Skin of body (tissue), 1 donor: ENCODE measurements at regions not wholly inside any gene's neighbourhood (a gene's known extent, or its start where the extent isn't known, plus 50 kb on each side); places are given as distances from the start of the nearest gene placed in this dataset.

ENCODE experiments used
- DNase-seq: peaks from one replicate; lab custom pipeline; 2025; lab: John Stamatoyannopoulos, UW

DNA sequence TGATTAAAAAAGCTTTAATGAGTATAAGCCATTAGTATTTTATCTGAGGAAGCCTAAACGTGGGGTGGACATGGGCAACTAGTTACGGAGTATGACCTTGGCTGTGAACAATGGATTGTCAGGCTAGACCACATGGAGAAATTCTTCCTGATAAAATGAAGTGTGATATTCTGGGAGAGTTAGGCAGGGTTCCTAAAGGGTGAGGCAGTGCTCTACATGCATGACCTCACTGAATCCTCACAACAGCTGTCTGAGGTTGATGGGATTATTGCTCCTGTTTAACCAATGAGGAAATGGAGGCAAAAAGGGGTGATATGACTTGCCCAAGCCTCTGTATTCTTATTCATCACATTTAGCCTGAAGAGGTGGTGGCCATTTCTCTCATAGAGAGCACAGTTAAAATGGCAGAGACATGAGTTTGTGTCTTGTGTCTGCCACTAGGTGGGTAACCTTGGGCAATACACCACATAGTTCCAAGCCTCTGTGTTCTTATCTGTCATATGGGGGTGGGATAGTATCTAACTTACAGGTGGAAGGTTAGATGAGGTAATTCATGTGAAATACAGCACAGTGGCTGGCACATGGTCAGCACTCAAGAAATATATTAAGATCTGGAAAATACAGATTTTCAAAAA is 96.1 kb upstream of the NR3C1 start:
- DNase-seq = peak; percentile 6

DNA sequence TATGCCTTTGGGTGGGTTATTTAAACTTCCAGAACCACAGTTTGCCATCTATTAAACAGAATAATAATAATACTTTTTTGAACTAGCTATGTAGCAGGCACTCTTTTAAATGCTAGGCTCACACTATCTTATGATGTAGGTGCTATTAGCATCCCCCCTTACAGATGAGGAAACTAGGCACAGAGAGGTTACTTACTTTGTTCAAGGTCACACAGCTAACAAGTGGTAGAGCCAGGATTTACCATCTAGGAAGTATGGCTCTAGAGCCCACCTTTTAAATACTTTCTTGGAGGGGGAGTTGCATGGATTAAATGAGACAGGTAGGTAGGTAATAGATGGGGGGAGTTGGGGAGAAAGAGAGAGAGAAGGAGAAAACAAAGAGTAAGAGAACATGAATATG is 95.3 kb upstream of the NR3C1 start:
- DNase-seq = no peak

DNA sequence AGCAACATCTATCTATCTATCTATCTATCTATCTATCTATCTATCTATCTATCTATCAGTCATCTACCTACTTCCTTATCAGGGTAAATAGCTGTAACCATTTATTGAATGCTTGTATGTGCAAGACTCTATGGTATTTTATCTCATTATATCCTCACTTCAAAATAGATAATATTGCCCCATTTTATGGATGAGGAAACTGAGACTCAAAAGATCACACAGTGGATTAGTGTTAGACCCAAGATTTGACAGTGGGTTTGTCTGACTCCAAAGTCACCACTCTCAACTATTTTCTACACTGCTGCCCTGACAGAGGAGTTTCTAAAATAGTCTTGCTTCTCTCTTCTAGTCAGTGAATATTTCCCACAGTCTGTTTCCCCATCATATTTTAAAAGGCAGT is 94.3 kb upstream of the NR3C1 start:
- no peak for DNase-seq

DNA sequence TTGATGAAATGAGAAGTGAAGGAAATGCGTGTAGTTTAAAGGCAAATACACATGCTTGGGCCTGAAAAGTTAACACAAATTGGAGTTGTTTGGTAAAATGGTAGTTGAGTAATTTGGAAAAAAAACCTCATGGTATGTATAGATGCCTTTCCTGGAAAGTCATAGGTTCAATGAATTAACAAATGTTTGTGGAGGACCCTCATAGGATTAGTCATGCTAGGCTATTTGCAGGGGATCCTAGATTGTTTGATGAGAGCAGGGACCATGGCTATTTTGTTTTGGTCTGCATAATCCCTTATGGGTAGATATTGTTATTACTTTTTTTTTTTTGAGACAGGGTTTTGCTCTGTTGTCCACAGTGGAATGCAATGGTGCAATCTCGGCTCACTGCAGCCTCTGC is 93.5 kb upstream of the NR3C1 start:
- no peak for DNase-seq

DNA sequence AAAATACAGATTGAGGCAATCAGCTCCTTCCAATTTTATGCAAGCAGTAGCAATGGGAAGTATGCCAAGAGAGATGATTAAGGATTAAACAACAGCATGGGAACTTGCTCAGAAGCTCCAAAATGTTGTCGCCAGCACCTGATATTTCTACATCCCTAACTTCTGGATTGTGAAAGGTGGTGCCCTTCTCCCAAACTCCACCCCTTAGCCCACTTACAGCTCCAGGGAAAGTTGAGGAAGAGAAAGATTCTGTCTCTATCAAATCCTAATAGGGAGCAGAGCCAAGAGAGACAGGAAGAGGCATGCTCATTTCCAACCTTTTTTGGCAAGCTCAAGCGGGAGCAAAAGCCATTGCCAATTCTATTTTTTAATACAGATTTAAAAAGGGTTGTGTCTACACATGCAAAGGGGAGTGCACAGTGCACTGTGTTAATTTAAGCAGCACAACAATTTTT is 92.4 kb upstream of the NR3C1 start:
- DNase-seq = peak; percentile 95

DNA sequence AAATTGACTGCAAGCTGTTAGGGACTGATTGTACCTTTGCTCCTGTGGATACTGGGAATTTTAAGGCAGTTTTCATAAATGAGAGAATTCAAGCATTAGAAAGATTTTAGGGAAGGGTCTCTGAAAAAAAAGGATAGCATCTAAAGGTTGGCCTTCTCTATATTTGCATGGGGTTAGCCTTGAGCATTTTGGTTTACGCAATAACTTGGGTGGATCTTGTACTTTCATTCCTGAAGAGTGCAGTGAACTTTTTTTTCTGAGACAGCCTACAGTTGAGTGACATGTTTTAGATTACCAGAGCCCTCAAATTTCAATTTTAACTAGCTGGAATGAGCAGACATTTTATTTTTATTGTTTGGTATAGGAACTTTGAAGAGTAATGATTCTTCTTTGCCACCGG is 91.6 kb upstream of the NR3C1 start:
- DNase-seq = no peak

DNA sequence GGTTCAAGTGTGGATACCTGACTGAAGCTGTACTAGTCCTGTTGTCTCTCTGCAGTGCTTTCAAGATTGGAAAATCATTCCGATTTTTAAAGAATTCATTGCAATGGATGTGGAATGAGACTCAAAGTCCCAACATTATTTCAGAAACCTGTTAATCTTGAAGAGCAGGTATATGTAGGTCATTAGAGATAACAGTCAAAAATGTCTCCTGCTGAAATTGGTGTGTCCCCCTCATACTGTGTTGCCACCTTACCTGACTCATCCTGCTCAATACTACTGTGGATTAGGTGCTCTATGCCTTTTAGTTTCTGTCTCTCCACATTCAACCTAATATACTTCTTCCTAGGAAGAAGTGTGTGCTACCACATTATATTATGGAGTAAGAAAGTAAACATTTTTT is 91.1 kb upstream of the NR3C1 start:
- DNase-seq = no peak

DNA sequence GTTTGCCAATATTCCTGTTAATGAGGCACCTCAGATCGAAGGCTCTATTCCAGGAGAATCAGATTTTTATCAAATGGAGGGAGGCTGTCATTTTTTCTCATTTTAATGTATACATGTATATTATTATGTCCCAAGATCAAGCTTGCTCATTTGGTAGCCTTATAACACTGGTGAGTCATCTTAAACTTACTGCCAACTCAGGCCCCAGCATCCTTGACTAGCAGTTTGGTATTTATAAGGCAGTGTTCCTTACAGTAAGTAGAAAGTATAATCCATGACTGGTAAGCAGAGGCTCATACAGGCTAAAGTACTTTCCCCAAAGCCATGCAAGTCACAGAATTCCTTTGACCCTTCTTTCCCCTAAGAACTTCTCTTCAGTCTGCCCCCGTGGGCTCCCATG is 90.7 kb upstream of the NR3C1 start:
- DNase-seq = no peak

DNA sequence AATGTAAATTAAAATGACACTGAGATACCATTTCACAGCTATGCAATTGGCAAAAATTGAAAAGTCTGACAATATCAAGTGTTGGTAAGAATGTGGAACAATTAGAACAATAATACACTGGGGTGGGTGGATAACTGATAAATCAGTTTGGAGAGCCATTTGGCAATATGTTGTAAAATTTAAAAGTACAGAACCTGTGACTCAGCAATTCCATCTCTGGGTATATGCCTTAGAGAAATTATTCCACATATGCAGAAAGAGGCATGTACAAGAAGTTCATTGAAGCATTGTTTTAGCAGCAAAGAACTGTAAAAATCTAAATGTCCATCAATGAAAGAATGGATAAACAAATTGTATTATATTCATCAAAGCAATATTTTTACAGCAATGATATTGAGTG is 89.3 kb upstream of the NR3C1 start:
- DNase-seq = no peak

DNA sequence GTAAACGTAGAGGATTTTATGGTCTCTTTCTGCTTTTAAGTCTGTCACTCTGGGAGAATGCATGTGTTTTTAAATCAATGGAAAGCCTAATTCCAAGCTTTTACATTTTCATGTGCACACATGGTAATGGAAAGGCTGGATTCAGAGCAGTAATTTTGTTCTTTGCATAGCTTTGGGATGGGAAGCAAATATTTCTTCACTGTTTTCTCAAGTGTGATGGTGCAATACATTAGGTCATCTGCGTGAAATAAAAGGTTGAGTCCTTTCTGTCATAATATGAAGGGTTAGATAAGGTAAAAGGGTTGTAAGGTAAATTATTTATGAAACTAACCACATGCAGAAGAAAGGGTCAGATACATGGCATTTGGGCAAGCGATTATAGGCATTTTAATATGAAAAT is 88.2 kb upstream of the NR3C1 start:
- DNase-seq = no peak

DNA sequence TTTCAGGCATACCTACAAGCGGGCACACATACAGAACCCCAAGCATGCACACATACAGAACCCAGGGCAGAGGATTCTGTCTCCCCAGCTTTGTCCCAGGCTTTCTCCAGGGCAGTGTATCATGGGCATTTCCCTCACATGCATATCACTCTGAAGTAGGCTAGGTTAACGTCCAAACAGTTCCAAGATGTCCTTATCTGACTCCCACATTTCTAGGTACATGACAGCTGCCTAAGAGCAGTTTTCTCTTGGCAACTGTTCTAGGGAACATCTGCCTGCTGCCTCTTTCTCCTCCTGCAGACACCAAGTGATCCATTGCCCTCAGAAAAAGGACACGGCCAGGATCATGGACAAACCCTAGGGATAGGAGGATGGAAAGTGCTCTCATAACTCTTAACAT is 84.9 kb upstream of the NR3C1 start:
- DNase-seq = no peak

DNA sequence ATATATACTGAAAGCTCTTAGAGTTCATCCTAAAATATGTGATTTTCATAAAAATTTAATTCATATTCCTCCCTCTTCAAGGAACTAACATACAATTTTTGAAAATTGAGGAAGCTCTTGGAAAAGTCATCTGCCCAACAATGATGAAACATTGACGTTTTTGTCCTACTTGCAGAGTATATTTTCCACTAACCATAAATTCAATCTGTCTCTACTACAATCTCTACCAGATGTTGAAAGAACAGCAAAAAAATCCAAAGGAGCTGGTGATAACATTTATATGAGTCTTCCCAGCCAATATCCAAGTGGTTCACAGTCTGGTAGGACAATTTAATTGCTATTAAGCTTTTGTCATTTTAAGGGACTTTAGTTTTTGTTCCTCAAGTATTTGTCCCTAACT is 81.1 kb upstream of the NR3C1 start:
- peak; percentile 58 for DNase-seq

DNA sequence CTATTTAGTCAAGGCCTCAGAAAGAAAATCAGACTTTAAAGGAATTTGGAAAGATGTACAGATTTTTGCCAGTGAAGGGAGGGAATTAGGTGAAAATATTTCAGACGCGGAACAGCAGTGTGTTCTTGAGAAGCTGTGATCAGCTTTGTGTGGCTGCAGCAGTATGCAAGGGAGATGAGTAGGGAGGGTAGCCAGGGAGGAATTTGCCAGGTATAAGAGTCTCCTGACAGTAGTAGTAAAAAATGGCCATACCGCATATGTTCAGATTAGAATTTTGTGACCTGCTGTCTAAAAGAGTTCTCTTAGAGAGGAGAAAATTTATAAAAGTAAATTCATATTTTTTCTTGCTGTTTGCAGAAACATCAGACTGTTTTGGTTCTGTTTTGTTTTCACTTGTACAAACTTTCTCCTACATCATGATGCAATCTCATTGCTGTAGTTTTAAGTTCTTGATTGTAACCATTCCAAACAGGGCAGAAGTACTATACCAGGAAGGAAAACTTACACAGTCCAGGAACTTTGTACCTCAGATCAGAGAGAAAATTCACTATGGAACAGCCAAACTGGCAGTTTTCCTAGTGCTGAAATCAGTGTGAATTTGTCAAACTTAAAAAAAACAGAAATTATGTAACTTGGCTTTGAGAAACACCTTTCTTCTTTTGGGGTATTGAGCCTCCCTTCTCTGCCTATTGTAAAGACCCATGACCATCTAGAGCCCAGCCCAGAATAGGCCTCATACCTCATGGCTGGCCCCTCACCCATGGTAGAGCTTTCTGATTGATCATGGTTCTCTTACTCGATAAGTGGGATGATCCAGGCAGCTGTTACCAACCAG is 78.4 kb upstream of the NR3C1 start:
- peak; percentile 8 for DNase-seq

DNA sequence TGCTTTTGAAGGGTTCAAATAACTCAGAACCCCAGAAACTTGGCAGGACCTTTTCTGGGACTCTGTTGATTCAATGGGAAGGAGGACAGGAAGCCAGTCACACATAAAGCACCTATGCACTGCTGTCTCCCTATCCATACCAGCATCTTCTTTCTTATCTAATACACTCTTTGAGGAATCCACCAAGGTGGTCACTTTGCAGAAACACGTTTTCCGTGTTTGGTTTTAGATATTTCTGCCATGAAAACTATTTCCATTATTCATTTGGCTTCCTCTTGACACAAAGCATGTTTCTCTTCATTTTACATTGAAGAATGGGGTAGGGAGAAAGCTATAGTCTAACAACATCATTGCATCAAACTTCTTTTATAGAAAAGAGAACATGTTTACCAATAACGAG is 76.5 kb upstream of the NR3C1 start:
- no peak for DNase-seq

DNA sequence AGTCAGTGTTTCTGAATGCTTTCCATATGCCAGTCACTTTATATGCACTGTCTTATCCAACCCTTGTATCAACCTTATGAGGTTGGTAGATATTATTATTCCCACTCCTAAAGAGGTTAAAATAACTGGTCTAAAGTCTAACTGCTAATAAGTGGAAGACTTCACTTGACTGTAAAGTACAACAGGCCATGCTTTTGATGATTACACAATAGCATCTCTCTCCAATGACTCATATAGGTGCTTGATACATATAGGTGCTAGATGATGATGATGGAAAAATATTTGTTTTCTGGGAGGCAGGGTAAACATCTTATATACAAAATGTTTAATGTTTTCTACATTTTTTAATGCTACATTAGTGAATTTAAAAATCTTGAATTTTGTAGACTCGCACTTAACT is 75.9 kb upstream of the NR3C1 start:
- no peak for DNase-seq

DNA sequence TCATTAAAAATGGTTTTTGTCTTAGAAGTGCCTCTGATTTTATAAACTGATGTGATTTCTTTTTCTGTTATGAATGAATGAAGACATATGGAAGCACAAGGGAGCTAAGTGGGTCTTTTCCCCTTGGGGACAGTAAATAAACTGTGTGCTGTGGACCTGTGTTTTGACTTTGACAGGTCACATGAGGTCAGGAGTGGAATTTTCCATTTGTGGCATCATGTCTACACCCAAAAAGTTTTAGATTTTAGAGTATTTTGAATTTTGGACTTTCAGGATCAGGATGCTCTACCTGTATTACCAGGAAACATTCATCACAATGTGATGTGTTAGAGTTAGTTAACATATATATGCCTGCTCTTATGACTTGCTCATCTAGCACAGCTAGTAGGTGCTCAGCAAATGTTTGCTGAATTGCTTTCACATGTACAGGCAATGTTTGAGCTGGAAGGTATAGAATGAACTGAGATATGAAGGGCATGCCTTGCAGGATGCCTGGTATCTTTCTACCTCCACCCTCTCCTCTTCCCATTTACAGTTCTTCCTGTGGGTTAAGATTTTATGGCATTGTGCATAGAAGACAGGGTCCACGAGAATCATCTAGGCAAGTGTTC is 73.2 kb upstream of the NR3C1 start:
- no peak for DNase-seq

DNA sequence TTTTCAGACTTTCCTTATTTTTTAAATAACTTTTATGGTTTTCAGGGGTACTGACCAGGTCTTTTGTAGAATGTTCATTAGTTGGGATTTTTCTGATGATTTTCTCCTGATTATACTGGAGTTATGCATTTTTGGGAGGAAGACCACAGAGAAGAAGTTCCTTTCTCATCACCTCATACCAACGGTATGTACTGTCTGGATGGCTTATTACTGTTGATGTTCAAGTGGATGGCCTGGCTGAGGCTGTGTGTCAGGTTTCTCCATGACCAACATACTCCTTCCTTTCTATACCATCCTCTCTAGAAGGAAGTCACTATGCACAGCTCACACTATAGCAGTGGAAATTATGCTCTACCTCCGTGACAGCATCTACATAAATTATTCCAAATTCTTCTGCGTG is 71.1 kb upstream of the NR3C1 start:
- DNase-seq = no peak

DNA sequence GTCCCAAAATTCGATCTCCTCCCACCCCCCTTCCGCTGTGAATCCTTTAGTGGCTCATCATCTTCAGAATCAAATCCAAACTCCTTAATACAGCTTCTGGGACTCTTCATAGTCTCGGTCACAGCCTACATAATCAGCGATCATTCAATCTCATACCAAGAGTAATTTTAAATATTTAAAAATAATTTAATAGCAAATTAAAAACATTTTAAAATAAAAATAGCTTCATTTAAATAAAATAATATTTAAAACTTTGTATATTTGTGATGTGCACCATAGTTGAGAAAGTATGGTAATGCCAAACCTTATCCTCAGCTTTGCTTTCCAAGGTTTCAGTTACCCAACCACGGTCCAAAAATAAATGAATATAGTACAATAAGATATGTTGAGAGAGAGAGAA is 70.0 kb upstream of the NR3C1 start:
- no peak for DNase-seq

DNA sequence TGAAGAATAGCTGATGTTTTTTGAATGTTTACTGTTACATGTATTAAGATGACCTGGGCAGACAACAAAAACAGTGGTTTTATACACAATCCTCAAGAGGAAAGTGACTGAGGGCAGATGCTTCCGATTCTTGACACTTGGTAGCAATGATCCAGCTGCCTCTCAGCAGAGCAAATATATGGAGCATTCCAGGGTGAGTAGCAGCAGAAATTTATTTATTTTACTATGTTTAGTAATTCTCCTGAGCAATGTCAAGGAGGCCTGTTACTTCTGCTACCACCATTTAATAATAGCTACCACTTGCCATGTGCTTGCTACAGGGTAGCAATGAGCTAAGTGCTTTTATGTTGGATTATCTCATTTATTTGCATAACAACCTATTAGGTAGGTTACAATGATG is 69.1 kb upstream of the NR3C1 start:
- DNase-seq = no peak

DNA sequence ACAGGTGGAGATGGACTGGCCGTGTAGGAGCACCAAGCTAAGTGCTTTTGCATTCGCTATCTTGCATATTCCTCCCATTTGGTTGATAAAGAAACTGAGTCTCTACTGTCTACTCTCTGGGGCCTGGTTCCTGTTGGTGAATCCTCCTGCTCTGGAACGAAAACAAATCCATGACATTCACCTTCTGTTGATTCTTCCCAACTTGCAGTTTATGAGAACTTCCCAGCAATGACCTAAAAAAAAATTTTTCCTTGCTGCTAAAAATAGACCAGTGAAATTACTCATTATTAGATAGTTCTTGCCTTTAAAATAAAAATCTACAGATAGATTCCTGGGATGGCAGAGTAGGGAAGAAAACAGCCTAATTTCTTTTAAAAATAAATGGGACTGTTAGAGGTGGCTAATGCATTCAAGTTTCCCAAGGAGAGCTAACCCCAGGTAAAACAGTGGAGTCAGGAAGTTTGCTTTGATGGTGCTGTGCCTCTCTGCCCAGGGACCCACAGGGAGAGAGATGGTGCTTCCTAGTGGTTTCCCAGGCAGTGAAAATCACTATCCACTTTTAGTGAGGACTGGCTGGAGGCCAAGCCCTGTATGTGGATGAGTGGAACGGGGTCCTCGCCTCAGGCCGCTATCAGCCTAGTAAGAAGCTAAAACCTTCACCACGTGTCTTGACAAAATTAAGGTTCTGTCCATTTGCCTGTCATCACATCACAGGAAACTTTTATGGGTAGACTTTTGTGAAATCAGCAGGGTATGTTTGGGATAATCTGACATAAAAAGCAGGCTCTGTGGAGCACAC is 68.4 kb upstream of the NR3C1 start:
- DNase-seq = no peak

DNA sequence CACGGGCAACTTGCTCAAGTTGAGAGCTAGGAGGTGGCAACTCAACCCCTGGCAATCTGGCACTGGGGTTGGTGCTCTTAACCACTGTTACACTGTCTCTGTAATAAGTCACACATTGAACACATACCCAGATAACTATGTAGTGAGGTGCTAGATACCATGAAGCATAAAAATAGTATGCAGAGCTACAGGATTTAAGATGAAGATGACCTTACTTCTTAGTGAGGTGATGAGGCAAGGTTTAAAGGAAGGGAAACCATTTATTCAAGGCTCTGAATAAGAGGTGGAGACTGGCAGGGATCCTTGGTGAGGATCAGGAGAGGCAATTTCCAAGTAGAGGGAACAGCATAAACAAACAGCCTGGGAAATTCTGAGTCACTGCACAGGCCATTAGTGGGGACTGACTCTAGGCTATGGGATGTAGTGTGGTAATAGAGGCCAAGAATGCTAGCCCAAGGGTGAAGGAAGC is 67.6 kb upstream of the NR3C1 start:
- no peak for DNase-seq

DNA sequence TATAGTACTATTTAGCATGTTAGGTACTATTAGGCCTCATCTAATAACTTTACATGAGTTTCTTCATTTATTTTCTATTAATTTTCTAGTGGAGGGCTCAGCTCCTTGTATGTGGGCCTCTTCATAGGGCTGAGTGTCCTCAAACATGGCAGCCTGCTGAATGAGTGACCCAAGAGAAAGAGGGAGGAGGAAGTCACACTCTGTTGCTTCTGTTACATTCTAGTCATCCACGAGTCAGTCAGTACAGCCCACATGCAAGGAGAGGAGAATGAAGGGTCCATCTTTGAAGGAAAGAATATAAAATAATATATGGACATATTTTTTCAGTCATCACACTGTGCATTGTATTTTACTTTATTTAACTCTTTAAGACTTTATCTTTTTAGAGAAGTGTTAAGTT is 66.6 kb upstream of the NR3C1 start:
- DNase-seq = no peak
